H4 (cell line): ENCODE measurements at regions not wholly inside any gene's neighbourhood (a gene's known extent, or its start where the extent isn't known, plus 50 kb on each side); places are given as distances from the start of the nearest gene placed in this dataset.

Source experiments
- DNase-seq: peaks from one replicate; pipeline ENCODE4 v3.0.0-alpha.2; 2015; ENCODE audit warnings: low spot score

GRCh38 chr12:69062621-69063237, 129.8 kb upstream of the CPM start:
- no peak for DNase-seq

GRCh38 chr12:69064734-69065443, 131.9 kb upstream of the CPM start:
- DNase-seq, result no peak

GRCh38 chr12:69065775-69066174, 132.8 kb upstream of the CPM start:
- peak; percentile 22 for DNase-seq

- no peak for DNase-seq
Observed at GRCh38 chr12:69066492-69067373, 133.8 kb upstream of the CPM start.

GRCh38 chr12:69067713-69068112, 134.7 kb upstream of the CPM start:
- no peak for DNase-seq

GRCh38 chr12:69068448-69068847, 135.5 kb upstream of the CPM start:
- DNase-seq, result peak; percentile 35

DNA sequence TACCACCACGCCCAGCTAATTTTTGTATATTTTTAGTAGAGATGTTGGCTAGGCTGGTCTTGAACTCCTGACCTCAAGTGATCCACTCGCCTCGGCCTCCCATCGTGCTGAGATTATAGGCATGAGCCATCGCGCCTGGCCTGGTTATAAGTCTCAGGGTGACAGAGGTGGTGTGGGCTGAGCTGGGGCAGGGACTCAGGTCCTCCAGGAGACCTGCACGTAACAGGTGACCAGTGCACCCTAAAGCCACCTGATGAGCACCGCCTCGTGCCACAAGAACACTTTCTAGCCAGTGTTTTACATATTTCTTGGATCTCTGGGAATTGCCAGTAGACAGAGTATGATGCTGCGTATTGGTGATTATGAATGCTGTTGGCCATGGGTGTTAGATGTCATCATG, 136.5 kb upstream of the CPM start:
- DNase-seq, result no peak

- DNase-seq, result peak; percentile 36
Observed at GRCh38 chr12:69070319-69071090, 137.5 kb upstream of the CPM start.

DNA sequence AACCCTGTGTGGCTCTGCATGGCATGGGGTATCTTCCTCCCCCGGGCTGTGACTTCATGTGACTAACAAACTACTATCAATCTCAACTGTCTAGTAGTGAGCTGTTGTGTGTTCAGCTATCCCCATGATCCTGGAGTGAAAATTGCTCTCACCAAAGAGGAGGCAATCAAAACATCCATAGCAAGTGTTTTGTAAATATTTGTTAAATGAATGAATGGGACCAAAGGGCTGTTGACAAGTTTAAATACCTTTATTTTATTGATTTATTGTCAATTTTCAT, 138.1 kb upstream of the CPM start:
- no peak for DNase-seq

- no peak for DNase-seq
Observed at GRCh38 chr12:69073035-69073434, 140.1 kb upstream of the CPM start.

DNA sequence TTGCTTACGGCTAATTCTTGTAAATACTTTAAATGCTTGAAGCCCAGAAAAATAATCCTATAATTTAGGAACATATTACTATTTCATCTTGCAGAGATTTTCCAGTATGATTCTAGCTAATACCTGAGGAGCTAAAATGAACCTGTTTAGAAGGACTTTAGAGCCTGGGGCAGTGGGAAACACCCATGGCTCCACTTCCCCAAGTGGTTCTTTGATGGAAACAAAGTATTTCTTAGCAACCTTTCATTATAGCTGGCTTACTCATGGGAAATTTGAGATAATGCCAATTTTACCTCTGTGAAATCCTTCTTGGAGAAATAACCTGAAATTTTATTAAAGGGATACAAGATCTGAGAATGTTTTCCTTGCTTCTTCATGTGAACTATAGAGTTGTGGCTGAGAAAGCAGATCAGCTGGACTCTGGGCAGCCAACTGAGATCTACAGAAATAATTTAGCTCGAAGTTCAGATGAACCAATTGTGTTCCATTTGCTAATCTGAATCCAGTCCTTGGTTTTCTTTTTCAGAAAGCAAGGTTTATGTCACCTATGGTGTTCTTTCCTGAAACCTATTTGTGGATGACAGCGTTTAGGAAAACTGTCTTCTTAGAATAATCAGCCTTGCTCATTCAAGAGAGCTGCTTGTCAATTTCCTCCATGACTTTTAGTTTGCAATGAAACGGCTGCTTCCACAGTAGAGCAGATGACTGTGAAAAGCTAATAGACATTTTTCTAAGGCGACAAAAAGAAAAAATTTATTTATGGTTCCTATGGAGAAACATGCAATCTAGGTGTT, 141.8 kb upstream of the CPM start:
- DNase-seq, result no peak

DNA sequence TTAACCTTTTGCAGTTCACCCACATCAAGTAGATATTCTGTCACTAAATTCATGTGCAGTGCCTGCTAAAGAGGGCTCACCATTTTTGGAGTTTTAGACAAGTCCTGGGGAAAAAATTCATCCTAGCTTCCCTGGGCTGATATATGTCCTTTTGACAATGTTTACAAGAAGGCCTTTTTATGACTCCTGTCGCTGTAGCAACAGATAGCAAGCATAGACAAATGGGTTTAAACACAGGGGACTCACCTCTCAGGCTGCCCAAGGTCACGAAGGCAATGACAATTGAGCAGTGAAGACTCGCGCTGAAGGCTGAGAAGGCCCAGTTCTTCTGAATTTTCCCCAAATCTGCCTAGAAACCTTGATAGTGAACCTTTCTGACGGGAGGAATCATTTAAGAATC, 150.7 kb upstream of the CPM start:
- DNase-seq, result no peak

DNA sequence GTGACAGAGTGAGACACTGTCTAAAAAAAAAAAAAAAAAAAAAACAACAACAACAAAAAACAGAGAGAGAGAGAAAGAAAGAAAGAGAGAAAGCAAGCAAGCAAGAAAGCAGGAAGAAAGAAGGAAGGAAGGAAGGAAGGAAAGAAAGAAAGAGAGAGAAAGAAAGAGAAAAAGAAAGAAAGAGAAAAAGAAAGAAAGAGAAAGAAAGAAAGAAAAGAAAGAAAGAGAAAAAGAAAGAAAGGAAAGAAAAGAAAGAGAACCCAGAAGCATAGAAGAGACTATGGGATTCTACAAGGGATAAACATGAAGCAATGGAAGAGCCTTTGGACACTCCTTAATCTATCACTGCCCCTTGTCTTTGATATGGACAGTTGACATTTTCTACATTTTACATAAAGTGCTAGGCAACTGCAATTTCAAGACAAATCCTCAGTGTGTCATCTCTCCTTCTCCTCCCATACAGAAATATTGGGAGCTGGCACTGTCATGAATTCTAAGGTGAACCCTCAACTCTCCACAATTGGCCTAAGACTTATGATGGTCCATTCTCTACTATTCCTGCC, 151.9 kb upstream of the CPM start:
- DNase-seq, result no peak

DNA sequence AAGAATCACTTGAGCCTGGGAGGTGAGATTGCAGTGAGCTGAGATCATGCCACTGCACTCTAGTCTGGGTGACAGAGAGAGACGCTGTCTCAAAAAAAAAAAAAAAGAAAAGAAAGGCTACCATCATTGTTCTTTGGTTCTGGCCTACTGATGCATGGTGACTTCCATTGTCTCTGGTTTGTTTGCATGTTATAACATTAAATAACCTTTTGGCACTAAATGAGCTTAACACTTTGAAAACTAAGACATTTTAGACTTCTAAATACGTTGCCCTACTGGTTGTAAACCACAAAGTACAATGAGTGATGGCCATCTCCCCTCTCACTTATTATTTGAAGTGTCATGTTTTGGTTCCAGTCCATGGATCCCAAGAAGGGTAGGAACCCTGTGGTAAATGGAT, 152.9 kb upstream of the CPM start:
- DNase-seq, result no peak

DNA sequence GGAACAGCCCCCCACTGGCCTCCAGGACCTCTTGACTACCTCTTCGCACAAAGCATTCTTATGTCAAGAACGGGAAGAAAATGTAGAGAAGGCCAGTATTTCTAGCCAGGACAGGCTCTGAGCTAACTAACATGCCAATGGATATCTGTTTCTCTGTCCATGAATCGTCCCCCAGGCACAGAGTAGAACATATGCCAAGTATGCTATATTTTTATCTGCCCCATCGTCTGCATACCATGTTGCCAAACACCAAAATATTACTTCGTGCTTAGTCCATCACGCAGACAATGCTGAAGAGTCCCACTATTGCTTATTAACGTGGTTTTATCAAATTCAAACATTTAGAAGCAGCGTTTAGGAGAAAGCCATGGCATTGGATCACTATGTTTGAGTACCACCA, 151.4 kb upstream of the CPSF6 start:
- DNase-seq, result no peak

GRCh38 chr12:69090722-69091121, 148.6 kb upstream of the CPSF6 start:
- no peak for DNase-seq

GRCh38 chr12:69091442-69092017, 147.8 kb upstream of the CPSF6 start:
- DNase-seq, result no peak

DNA sequence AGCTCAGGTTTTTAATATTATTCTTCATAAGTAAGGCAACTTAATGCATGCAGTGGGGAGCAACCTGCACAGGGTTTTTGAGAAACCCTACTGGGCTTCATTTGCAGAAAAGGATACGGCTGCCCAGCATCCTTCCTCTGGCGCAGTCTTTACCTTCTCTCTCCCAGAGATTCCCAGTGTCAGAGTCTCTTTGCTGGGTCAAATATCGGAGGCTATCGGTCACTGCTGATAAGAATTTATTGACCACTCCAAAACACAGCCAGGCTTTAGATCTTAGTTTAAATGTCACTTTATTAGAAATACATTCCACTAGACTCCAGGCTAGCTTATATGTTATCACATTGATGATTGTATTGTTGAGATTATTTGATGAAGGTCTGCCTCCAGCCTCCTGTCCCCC, 147.2 kb upstream of the CPSF6 start:
- no peak for DNase-seq

DNA sequence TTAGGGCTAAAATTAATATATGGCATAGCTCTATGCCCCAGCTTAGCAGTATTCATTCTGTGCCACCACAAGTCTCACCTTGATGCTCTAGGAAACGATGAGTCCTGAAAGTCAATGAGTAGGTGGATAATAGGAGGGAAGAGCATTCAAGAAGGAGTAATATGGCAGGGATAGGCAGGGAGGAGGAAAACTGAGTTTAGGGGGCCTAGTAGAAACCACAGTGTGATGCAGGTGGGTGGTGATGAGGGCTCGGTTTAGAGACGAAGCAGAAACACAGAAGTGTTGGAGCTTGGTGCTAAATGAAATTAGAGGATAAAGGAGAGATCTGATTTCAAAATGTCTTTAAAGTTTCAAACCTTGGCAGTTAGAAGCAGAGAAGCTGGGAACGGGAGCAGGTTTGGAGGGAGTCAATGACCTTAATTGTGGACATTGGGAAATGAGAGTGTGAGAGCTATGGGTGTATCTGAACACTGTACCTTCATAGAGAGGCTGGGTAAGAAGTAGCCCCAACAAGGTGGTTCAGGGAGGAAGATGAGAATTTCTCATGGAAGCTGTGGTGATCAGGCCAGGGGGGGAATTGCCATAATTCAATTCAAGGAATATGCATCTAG, 144.7 kb upstream of the CPSF6 start:
- DNase-seq, result no peak

GRCh38 chr12:69095765-69096477, 143.4 kb upstream of the CPSF6 start:
- no peak for DNase-seq
